K562 (cell line): ENCODE measurements at regions not wholly inside any gene's neighbourhood (a gene's known extent, or its start where the extent isn't known, plus 50 kb on each side); places are given as distances from the start of the nearest gene placed in this dataset.

Experiments used
- C11orf30 ChIP-seq: fragments of 450-650 bp; IDR thresholded peaks from 2 replicates; pipeline ENCODE4 v1.6.1; 2016; ENCODE audit warnings: low read depth, mild to moderate bottlenecking
- CREM ChIP-seq: IDR thresholded peaks from 2 replicates; pipeline ENCODE4 v1.6.1; 2014; ENCODE audit warnings: antibody characterized with exemption, low read depth
- CTBP1 ChIP-seq: fragments of 450-650 bp; IDR thresholded peaks from 2 replicates; pipeline ENCODE4 v1.6.1; 2016; ENCODE audit warnings: borderline replicate concordance
- MAFG ChIP-seq: fragments of 450-650 bp; conservative IDR thresholded peaks from 2 replicates; pipeline ENCODE4 v1.6.1; 2016; ENCODE audit warnings: missing genetic modification characterization, missing compliant biosample characterization
- MGA ChIP-seq: fragments of 450-650 bp; IDR thresholded peaks from 2 replicates; pipeline ENCODE4 v1.6.1; 2016; ENCODE audit warnings: mild to moderate bottlenecking, moderate library complexity
- NFRKB ChIP-seq: fragments of 450-650 bp; IDR thresholded peaks from 2 replicates; pipeline ENCODE4 v1.6.1; 2016; ENCODE audit warnings: low read depth
- NFXL1 ChIP-seq: fragments of 450-650 bp; formaldehyde crosslinking; IDR thresholded peaks from 2 replicates; pipeline ENCODE4 v1.4.0; 2021; ENCODE audit warnings: mild to moderate bottlenecking
- PHTF2 ChIP-seq: fragments of 250-450 bp; sonication (Bioruptor Pico); IDR thresholded peaks from 2 replicates; pipeline ENCODE4 v1.5.0; 2021; ENCODE audit warnings: mild to moderate bottlenecking
- SMARCC2 ChIP-seq: fragments of 450-650 bp; IDR thresholded peaks from 2 replicates; pipeline ENCODE4 v1.6.1; 2017; ENCODE audit warnings: antibody characterized with exemption, moderate library complexity, mild to moderate bottlenecking, low read depth
- ZBTB17 ChIP-seq: fragments of 450-650 bp; formaldehyde crosslinking; IDR thresholded peaks from 2 replicates; pipeline ENCODE4 v1.4.0; 2020; ENCODE audit warnings: mild to moderate bottlenecking
- ZNF407 ChIP-seq: fragments of 450-650 bp; IDR thresholded peaks from 2 replicates; pipeline ENCODE4 v1.6.1; 2016; ENCODE audit warnings: low read depth

DNA sequence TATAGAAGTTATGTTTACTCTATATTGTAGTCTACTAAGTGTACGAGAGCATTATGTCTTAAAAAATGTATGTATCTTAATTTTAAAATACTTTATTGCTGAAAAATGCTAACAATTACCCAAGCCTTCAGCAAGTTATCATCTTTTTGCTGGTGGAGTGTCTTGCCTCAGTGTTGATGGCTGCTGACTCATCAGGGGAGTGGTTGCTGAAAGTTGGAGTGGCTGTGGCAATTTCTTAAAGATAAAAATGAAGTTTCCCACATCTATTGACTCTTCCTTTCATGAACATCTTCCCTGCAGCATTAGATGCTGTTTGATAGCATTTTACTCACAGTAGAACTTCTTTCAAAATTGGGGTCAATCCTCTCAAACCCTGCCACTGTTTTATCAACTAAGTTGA lies 95.8 kb downstream of the CDC7 start (continued):
- no peak for TF ChIP-seq ZNF407
- no peak for TF ChIP-seq NFXL1 (CRISPR knock-in tag)
- TF ChIP-seq C11orf30, result peak; percentile 93
- peak; percentile 71 for TF ChIP-seq SMARCC2
- TF ChIP-seq CREM, result no peak
- peak; percentile 83 for TF ChIP-seq MAFG
- no peak for TF ChIP-seq PHTF2 (CRISPR knock-in tag)
- TF ChIP-seq NFRKB, result no peak
- TF ChIP-seq MGA, result no peak
- TF ChIP-seq CTBP1, result peak; percentile 80; the same call in 1 of the 2 replicates
- no peak for TF ChIP-seq ZBTB17 (CRISPR knock-in tag)
